KMS-11 (cell line): ENCODE measurements at regions not wholly inside any gene's neighbourhood (a gene's known extent, or its start where the extent isn't known, plus 50 kb on each side); places are given as distances from the start of the nearest gene placed in this dataset.

Experiments
- H2AFZ ChIP-seq: fragments of 200-600 bp; sonication (generic); 2 replicates; pipeline ENCODE4 v1.6.1; 2016; ENCODE audit warnings: antibody characterized with exemption, mixed run types, low read depth
- H3K27ac ChIP-seq: fragments of 200-600 bp; sonication (generic); 2 replicates; pipeline ENCODE4 v1.6.1; 2016; ENCODE audit warnings: mild to moderate bottlenecking, mixed run types
- H3K27me3 ChIP-seq: fragments of 200-600 bp; sonication (generic); 2 replicates; pipeline ENCODE4 v1.6.1; 2017; ENCODE audit warnings: mild to moderate bottlenecking, low read depth, mixed run types, moderate library complexity; ENCODE audit not compliant: insufficient read depth
- H3K36me3 ChIP-seq: fragments of 200-600 bp; sonication (generic); 2 replicates; pipeline ENCODE4 v1.6.1; 2017; ENCODE audit warnings: mild to moderate bottlenecking, mixed run types; ENCODE audit not compliant: insufficient read depth
- H3K4me1 ChIP-seq: fragments of 200-600 bp; sonication (generic); 2 replicates; pipeline ENCODE4 v1.6.1; 2016; ENCODE audit warnings: mild to moderate bottlenecking, low read depth, mixed run types; ENCODE audit not compliant: poor library complexity, severe bottlenecking
- H3K4me2 ChIP-seq: fragments of 200-600 bp; sonication (generic); 2 replicates; pipeline ENCODE4 v1.7.0; 2016; ENCODE audit warnings: mild to moderate bottlenecking, mixed run types
- H3K4me3 ChIP-seq: fragments of 200-600 bp; sonication (generic); IDR thresholded peaks from 2 replicates; pipeline ENCODE4 v1.6.1; 2017; ENCODE audit warnings: low read depth, low read length, mixed read lengths; ENCODE audit not compliant: insufficient read depth
- H3K79me2 ChIP-seq: fragments of 200-600 bp; sonication (generic); 2 replicates; pipeline ENCODE4 v1.6.1; 2016; ENCODE audit warnings: low read depth, mixed run types; ENCODE audit not compliant: insufficient read depth
- H3K9ac ChIP-seq: fragments of 200-600 bp; sonication (generic); 2 replicates; pipeline ENCODE4 v1.6.1; 2016; ENCODE audit warnings: mild to moderate bottlenecking, mixed run types
- H4K20me1 ChIP-seq: fragments of 200-600 bp; sonication (generic); 2 replicates; pipeline ENCODE4 v1.6.1; 2016; ENCODE audit warnings: mild to moderate bottlenecking, mixed run types; ENCODE audit not compliant: insufficient read depth
- CTCF ChIP-seq: fragments of 200-600 bp; sonication (generic); conservative IDR thresholded peaks from 2 replicates; pipeline ENCODE4 v1.6.1; 2017; ENCODE audit warnings: low read depth, mild to moderate bottlenecking, antibody characterized with exemption, low read length, moderate library complexity, mixed read lengths

GRCh38 chr20:22529150-22530019 is 55.0 kb downstream of the FOXA2 start:
- Histone ChIP-seq H3K79me2 (no peaks in the 10 kb centered on the region), H2AFZ (no peak overlapping the region), H4K20me1 (no peaks in the 10 kb centered on the region), H3K4me1 (no peaks in the 10 kb centered on the region), H3K27me3 (no peaks in the 10 kb centered on the region), H3K36me3 (no peaks in the 10 kb centered on the region), H3K27ac (no peak overlapping the region), H3K4me3 (no peak overlapping the region), H3K4me2 (no peak overlapping the region), H3K9ac (no peak overlapping the region)
- no peak for TF ChIP-seq CTCF

DNA sequence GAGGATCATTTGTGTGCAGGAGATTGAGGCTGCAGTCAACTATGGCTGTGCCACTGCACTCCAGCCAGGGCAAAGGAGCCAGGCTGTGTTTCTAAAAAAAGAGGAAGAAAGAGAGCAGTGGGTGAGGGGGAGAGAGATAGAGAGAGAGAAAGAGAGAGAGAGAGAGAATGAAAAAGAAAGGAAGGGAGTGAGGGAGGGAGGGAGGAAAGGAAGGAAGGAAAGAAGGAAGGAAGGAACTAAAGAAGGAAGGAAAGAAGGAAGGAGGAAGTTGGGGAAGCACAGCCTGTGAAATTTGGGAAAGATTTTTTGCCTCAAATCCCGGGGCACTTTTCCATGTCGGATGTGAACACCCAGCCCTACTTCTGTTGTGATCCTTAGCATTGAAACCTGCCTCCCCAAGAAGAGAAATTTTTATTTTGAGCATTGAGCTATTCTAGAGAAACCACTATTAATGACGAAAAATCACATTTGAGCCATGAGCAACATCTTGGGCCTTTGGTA is 57.8 kb downstream of the FOXA2 start:
- H3K4me2 ChIP-seq: no peak overlapping the region

GRCh38 chr20:22525821-22526220 is 58.6 kb downstream of the FOXA2 start:
- Histone ChIP-seq H2AFZ (no peak overlapping the region), H3K79me2 (no peaks in the 10 kb centered on the region), H3K4me3 (no peak overlapping the region), H4K20me1 (no peaks in the 10 kb centered on the region), H3K4me2 (no peak overlapping the region), H3K9ac (no peak overlapping the region), H3K27ac (no peak overlapping the region), H3K27me3 (no peaks in the 10 kb centered on the region), H3K4me1 (no peaks in the 10 kb centered on the region), H3K36me3 (no peaks in the 10 kb centered on the region)
- no peak for TF ChIP-seq CTCF

More for the DNA sequence above, 57.8 kb downstream of the FOXA2 start:
- Histone ChIP-seq H3K36me3 (no peaks in the 10 kb centered on the region), H3K9ac (no peak overlapping the region), H3K79me2 (no peaks in the 10 kb centered on the region), H4K20me1 (no peaks in the 10 kb centered on the region), H3K4me1 (no peaks in the 10 kb centered on the region), H2AFZ (no peak overlapping the region), H3K27ac (no peak overlapping the region), H3K4me3 (no peak overlapping the region), H3K27me3 (no peaks in the 10 kb centered on the region)
- no peak for TF ChIP-seq CTCF

DNA sequence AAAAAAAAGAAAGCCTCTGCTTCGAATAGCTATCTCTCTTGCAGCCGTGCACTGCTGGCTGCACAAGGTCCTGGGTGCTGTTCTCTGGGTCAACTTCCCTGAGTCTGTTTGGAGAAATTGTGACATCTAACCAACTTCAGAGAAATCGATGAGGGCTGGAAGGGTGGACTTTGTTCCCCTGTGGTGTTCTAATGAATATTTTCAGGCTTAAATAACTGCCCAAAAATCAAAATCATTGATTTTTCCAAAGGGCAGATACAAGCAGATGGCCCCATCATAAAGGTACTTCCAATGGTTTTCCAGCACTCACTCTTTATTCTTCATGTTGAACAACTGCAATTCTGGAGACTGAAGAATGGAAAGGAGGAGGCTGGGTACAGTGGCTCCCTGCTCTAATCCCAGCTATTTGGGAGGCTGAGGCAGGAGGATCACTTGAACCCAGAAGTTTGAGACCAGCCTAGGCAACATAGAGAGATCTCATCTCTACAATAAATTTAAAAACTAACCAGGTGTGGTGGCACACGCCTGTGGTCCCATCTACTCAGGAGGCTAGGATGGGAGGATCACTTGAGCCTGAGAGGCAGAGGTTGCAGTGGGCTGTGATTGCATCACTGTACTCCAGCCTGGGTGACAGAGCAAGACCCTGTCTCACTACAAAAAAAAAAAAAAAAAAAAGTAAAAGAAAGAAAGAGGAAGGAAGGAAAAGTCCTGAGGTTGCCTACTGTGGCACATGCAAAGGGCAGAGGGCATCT is 59.1 kb downstream of the FOXA2 start:
- Histone ChIP-seq H3K9ac (no peak overlapping the region), H4K20me1 (no peaks in the 10 kb centered on the region), H3K4me2 (no peak overlapping the region), H3K4me1 (no peaks in the 10 kb centered on the region), H3K4me3 (no peak overlapping the region), H2AFZ (no peak overlapping the region), H3K79me2 (no peaks in the 10 kb centered on the region), H3K36me3 (no peaks in the 10 kb centered on the region), H3K27ac (no peak overlapping the region), H3K27me3 (no peaks in the 10 kb centered on the region)
- no peak for TF ChIP-seq CTCF
